ENCODE measurements at regions not wholly inside any gene's neighbourhood (a gene's known extent, or its start where the extent isn't known, plus 50 kb on each side); places are given as distances from the start of the nearest gene placed in this dataset.

- Histone ChIP-seq H4K20me1 (ENCODE audit: insufficient read depth, low read length) (no peaks in the 10 kb centered on the region), H3K36me3 (ENCODE audit: insufficient read depth, low read length) (no peaks in the 10 kb centered on the region), H3K4me1 (ENCODE audit: insufficient read depth, low read length, poor library complexity, severe bottlenecking) (no peaks in the 10 kb centered on the region), H3K9me3 (ENCODE audit: low read length) (no peaks in the 10 kb centered on the region), H3K9me2 (ENCODE audit: insufficient read depth, low read length) (no peaks in the 10 kb centered on the region), H3K27ac (ENCODE audit: low read depth, low read length, poor library complexity, severe bottlenecking) (no peak overlapping the region), H3K4me3 (ENCODE audit: low read depth, low read length, poor library complexity, severe bottlenecking) (no peak overlapping the region), H3K79me2 (ENCODE audit: insufficient read depth, low read depth, low read length) (no peaks in the 10 kb centered on the region), H3K4me2 (ENCODE audit: low read length) (no peak overlapping the region), H2AFZ (ENCODE audit: low read length) (no peak overlapping the region)
- no peak for TF ChIP-seq EZH2phosphoT487 (IDR thresholded peaks at IDR 0.05; ENCODE audit: borderline replicate concordance, low read depth, low read length)
- no peak for TF ChIP-seq CTCF (conservative IDR thresholded peaks at IDR 0.05; ENCODE audit: low read length)
- DNase-seq (ENCODE audit: low spot score) = no peak
- no TSS peak for BruUV-seq (replicated peaks)
- ChIA-PET POLR2A (no interaction called here), CTCF (ENCODE audit: unreplicated experiment) (no interaction called here)
- intact Hi-C loops (cut with micrococcal nuclease; ENCODE audit: unreplicated experiment) = no loop called here
Measured at GRCh38 chr20:52867305-52867704, 104.9 kb upstream of the TSHZ2 start.

- H3K4me2 ChIP-seq (ENCODE audit: low read length) = no peak overlapping the region
- H3K9me3 ChIP-seq (ENCODE audit: low read length) = no peaks in the 10 kb centered on the region
- no peaks in the 10 kb centered on the region for H3K79me2 ChIP-seq (ENCODE audit: insufficient read depth, low read depth, low read length)
- H2AFZ ChIP-seq (ENCODE audit: low read length) = no peak overlapping the region
- ChIA-PET POLR2A (interaction anchor here (0.6 to 0.7 kb wide), 2 partner anchors 17 to 416 kb away, joined by 3 to 4 read pairs; no protein-coding TSS in a partner anchor), CTCF (ENCODE audit: unreplicated experiment) (no interaction called here)
- H3K4me3 ChIP-seq (ENCODE audit: low read depth, low read length, poor library complexity, severe bottlenecking) = no peak overlapping the region
- H3K4me1 ChIP-seq (ENCODE audit: insufficient read depth, low read length, poor library complexity, severe bottlenecking) = no peaks in the 10 kb centered on the region
- no TSS peak for BruUV-seq (replicated peaks)
- DNase-seq (ENCODE audit: low spot score) = no peak
- no peaks in the 10 kb centered on the region for H4K20me1 ChIP-seq (ENCODE audit: insufficient read depth, low read length)
- H3K27ac ChIP-seq (ENCODE audit: low read depth, low read length, poor library complexity, severe bottlenecking) = no peak overlapping the region
- TF ChIP-seq CTCF (conservative IDR thresholded peaks at IDR 0.05; ENCODE audit: low read length) = no peak
- no peak for TF ChIP-seq EZH2phosphoT487 (IDR thresholded peaks at IDR 0.05; ENCODE audit: borderline replicate concordance, low read depth, low read length)
- H3K9me2 ChIP-seq (ENCODE audit: insufficient read depth, low read length) = no peaks in the 10 kb centered on the region
- intact Hi-C loops (cut with micrococcal nuclease; ENCODE audit: unreplicated experiment) = no loop called here
- no peaks in the 10 kb centered on the region for H3K36me3 ChIP-seq (ENCODE audit: insufficient read depth, low read length)
Measured at GRCh38 chr20:52864916-52865605, 107.1 kb upstream of the TSHZ2 start.

GRCh38 chr20:52859156-52859876 is 112.8 kb upstream of the TSHZ2 start:
- no peak overlapping the region for H3K27ac ChIP-seq (ENCODE audit: low read depth, low read length, poor library complexity, severe bottlenecking)
- no peaks in the 10 kb centered on the region for H3K36me3 ChIP-seq (ENCODE audit: insufficient read depth, low read length)
- TF ChIP-seq CTCF (conservative IDR thresholded peaks at IDR 0.05; ENCODE audit: low read length) (no peak), EZH2phosphoT487 (IDR thresholded peaks at IDR 0.05; ENCODE audit: borderline replicate concordance, low read depth, low read length) (no peak)
- no peaks in the 10 kb centered on the region for H3K79me2 ChIP-seq (ENCODE audit: insufficient read depth, low read depth, low read length)
- H3K4me3 ChIP-seq (ENCODE audit: low read depth, low read length, poor library complexity, severe bottlenecking) = no peak overlapping the region
- no peaks in the 10 kb centered on the region for H4K20me1 ChIP-seq (ENCODE audit: insufficient read depth, low read length)
- ChIA-PET POLR2A (no interaction called here), CTCF (ENCODE audit: unreplicated experiment) (no interaction called here)
- DNase-seq (ENCODE audit: low spot score) = no peak
- H3K9me3 ChIP-seq (ENCODE audit: low read length) = no peaks in the 10 kb centered on the region
- no peaks in the 10 kb centered on the region for H3K4me1 ChIP-seq (ENCODE audit: insufficient read depth, low read length, poor library complexity, severe bottlenecking)
- H3K9me2 ChIP-seq (ENCODE audit: insufficient read depth, low read length) = no peaks in the 10 kb centered on the region
- H3K4me2 ChIP-seq (ENCODE audit: low read length) = no peak overlapping the region
- intact Hi-C loops (cut with micrococcal nuclease; ENCODE audit: unreplicated experiment) = no loop called here
- BruUV-seq (replicated peaks) = no TSS peak
- H2AFZ ChIP-seq (ENCODE audit: low read length) = no peak overlapping the region
